Stomach (tissue), 4 donors: ENCODE measurements at regions not wholly inside any gene's neighbourhood (a gene's known extent, or its start where the extent isn't known, plus 50 kb on each side); places are given as distances from the start of the nearest gene placed in this dataset.
A peak's percentile ranks its signal among the peaks of the same experiment; 100 is the strongest.

ENCODE experiments used
- CTCF ChIP-seq, 7 experiments: fragments of 450-650 bp in 4 of 7; fragments of 200-600 bp in 3 of 7; sonication (generic) in 3 of 7; IDR thresholded peaks; one replicate each; pipeline ENCODE4 v1.5.1; 2016 to 2019; ENCODE audit warnings: antibody characterized with exemption in 7 of 7, control low read depth in 2 of 7, mild to moderate bottlenecking in 1 of 7
- POLR2AphosphoS5 ChIP-seq, 3 donors: sonication (generic); formaldehyde crosslinking; IDR thresholded peaks; one replicate each; pipeline ENCODE4 v1.6.1; 2016; ENCODE audit warnings: antibody characterized with exemption in 3 of 3

- TF ChIP-seq CTCF (IDR thresholded peaks at IDR 0.05) (no peak), POLR2AphosphoS5 (IDR thresholded peaks at IDR 0.05) (peak in 1 of 3 donors; percentile 7)
Measured at GRCh38 chr6:40708049-40708448, 120.9 kb upstream of the LRFN2 start.
